Glutamatergic neuron (in vitro differentiated cells): ENCODE measurements at regions not wholly inside any gene's neighbourhood (a gene's known extent, or its start where the extent isn't known, plus 50 kb on each side); places are given as distances from the start of the nearest gene placed in this dataset.

Experiments
- DNase-seq: peaks from one replicate; pipeline ENCODE4 v3.0.0; 2022
- H3K27ac Mint-ChIP-seq: one replicate; pipeline ENCODE4 v1.8.0; 2020; ENCODE audit warnings: mild to moderate bottlenecking, mixed read lengths, inconsistent platforms; ENCODE audit not compliant: unreplicated experiment
- H3K27me3 Mint-ChIP-seq: one replicate; pipeline ENCODE4 v1.8.0; 2020; ENCODE audit warnings: mild to moderate bottlenecking, moderate library complexity, mixed read lengths, inconsistent platforms; ENCODE audit not compliant: unreplicated experiment
- H3K36me3 Mint-ChIP-seq: one replicate; pipeline ENCODE4 v1.8.0; 2020; ENCODE audit warnings: mild to moderate bottlenecking, mixed read lengths, inconsistent platforms; ENCODE audit not compliant: unreplicated experiment
- H3K4me1 Mint-ChIP-seq: one replicate; pipeline ENCODE4 v1.8.0; 2020; ENCODE audit warnings: mild to moderate bottlenecking, low read depth, mixed read lengths, inconsistent platforms; ENCODE audit not compliant: unreplicated experiment
- H3K4me3 Mint-ChIP-seq: one replicate; pipeline ENCODE4 v1.8.0; 2020; ENCODE audit warnings: mild to moderate bottlenecking, mixed read lengths, inconsistent platforms; ENCODE audit not compliant: unreplicated experiment
- H3K9me3 Mint-ChIP-seq: one replicate; pipeline ENCODE4 v1.8.0; 2020; ENCODE audit warnings: mild to moderate bottlenecking, moderate library complexity, mixed read lengths, inconsistent platforms; ENCODE audit not compliant: unreplicated experiment
- CTCF ChIP-seq: fragments of 200-600 bp; sonication (generic); IDR thresholded peaks from one replicate; pipeline ENCODE4 v1.5.0; 2021; ENCODE audit not compliant: partially characterized antibody, unreplicated experiment

DNA sequence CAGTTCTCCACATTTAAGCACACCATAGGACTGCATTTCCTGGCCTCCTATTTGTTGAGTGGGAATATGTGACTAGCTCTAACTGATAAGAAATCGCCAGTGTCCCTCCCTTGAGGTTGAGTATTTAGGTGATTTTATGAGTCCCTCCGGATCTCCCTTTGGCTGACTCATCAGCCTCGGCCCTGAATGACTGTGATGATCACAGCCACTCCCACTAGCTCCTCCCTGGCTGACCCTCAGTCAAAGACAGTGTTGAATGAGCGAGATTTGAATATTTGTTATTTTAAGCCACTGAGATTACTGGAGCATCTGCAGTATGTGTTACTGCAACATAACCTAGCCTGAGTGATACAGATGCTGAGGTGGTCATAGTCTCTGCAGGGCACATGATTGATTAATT is 515.3 kb downstream of the EPHB1 start:
- no peak for DNase-seq
- Mint-ChIP-seq H3K4me3 (no peak overlapping the region), H3K27ac (no peak overlapping the region), H3K36me3 (no peaks in the 10 kb centered on the region), H3K9me3 (peaks cover 2% of the 10 kb centered on the region), H3K4me1 (no peaks in the 10 kb centered on the region), H3K27me3 (peaks cover 4% of the 10 kb centered on the region)
- TF ChIP-seq CTCF = no peak

- Mint-ChIP-seq H3K4me1 (no peaks in the 10 kb centered on the region), H3K36me3 (no peaks in the 10 kb centered on the region), H3K27me3 (peaks cover 2% of the 10 kb centered on the region), H3K4me3 (no peak overlapping the region), H3K27ac (no peak overlapping the region), H3K9me3 (peaks cover 2% of the 10 kb centered on the region)
- no peak for TF ChIP-seq CTCF
- no peak for DNase-seq
Observed at GRCh38 chr3:135311699-135312098, 516.6 kb downstream of the EPHB1 start.

DNA sequence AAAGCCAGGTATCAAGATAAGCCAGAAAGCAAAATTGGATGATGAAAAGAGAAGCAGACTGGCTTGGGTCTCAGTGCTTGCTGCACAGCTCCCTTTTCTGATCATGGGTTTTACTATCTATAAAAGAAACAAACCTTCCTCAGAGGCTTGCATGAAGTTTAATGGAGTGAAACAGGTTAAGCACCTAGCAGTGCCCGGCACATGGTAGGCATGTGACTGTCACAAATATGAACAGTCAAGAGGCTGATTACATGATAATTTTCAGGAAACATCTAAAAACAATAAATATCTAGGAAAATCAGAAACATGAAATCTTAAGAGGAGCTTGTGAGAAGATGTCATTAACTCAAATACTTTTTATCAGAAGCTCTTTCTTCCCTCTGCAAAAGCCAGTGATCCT is 519.2 kb downstream of the EPHB1 start:
- DNase-seq = no peak
- no peaks in the 10 kb centered on the region for H3K27me3 Mint-ChIP-seq
- H3K4me1 Mint-ChIP-seq = no peaks in the 10 kb centered on the region
- no peaks in the 10 kb centered on the region for H3K36me3 Mint-ChIP-seq
- H3K9me3 Mint-ChIP-seq = peaks cover 2% of the 10 kb centered on the region
- H3K27ac Mint-ChIP-seq = no peak overlapping the region
- H3K4me3 Mint-ChIP-seq = no peak overlapping the region
- TF ChIP-seq CTCF = no peak

GRCh38 chr3:135324301-135324700 is 529.2 kb downstream of the EPHB1 start:
- no peak for DNase-seq
- Mint-ChIP-seq H3K36me3 (no peaks in the 10 kb centered on the region), H3K27ac (no peak overlapping the region), H3K27me3 (peaks cover 2% of the 10 kb centered on the region), H3K4me3 (no peak overlapping the region), H3K9me3 (no peaks in the 10 kb centered on the region), H3K4me1 (peaks cover 2% of the 10 kb centered on the region)
- TF ChIP-seq CTCF = no peak

GRCh38 chr3:135325096-135325495 is 530.0 kb downstream of the EPHB1 start:
- peaks cover 2% of the 10 kb centered on the region for H3K4me1 Mint-ChIP-seq
- H3K27ac Mint-ChIP-seq = no peak overlapping the region
- DNase-seq = no peak
- H3K9me3 Mint-ChIP-seq = no peaks in the 10 kb centered on the region
- no peaks in the 10 kb centered on the region for H3K36me3 Mint-ChIP-seq
- TF ChIP-seq CTCF = no peak
- H3K27me3 Mint-ChIP-seq = peaks cover 2% of the 10 kb centered on the region
- no peak overlapping the region for H3K4me3 Mint-ChIP-seq
